HEK293 (cell line): ENCODE measurements at regions not wholly inside any gene's neighbourhood (a gene's known extent, or its start where the extent isn't known, plus 50 kb on each side); places are given as distances from the start of the nearest gene placed in this dataset.
A peak's percentile ranks its signal among the peaks of the same experiment; 100 is the strongest.

Experiments
- CTCF ChIA-PET: fragments of 350-600 bp; formaldehyde crosslinking; extraction: SDS; loops from one replicate; lab custom pipeline; 2021; ENCODE audit warnings: antibody characterized with exemption; lab: Yijun Ruan, JAX
- POLR2A ChIA-PET: fragments of 300-600 bp; formaldehyde crosslinking; extraction: SDS; loops from one replicate; lab custom pipeline; 2020; ENCODE audit warnings: antibody characterized with exemption, inconsistent platforms; lab: Yijun Ruan, JAX
- H3K27ac ChIP-seq: fragments of 200-500 bp; sonication (Bioruptor generic); 2 replicates; pipeline ENCODE4 v1.5.1; 2014; ENCODE audit warnings: low read depth, low read length, control low read depth, inconsistent platforms; ENCODE audit errors: extremely low read depth
- H3K36me3 ChIP-seq, 2 experiments: fragments of 200-500 bp in 1 of 2; sonication (Bioruptor generic) in 1 of 2; 1 replicate in 1 of 2; 2 replicates in 1 of 2; pipeline ENCODE4 v1.5.1; 2014 to 2017; ENCODE audit warnings: inconsistent platforms in 2 of 2, low read length in 2 of 2; ENCODE audit not compliant: control insufficient read depth in 2 of 2, insufficient read depth in 1 of 2
- H3K4me1 ChIP-seq: fragments of 200-500 bp; sonication (Bioruptor generic); 2 replicates; pipeline ENCODE4 v1.5.1; 2014; ENCODE audit warnings: mild to moderate bottlenecking, low read length, inconsistent platforms; ENCODE audit not compliant: control insufficient read depth, insufficient read depth
- H3K4me3 ChIP-seq: 2 replicates; pipeline ENCODE4 v1.5.1; 2011; ENCODE audit warnings: low read depth, mild to moderate bottlenecking, control low read depth, low read length, moderate library complexity
- H3K9me3 ChIP-seq: fragments of 200-500 bp; sonication (Bioruptor generic); 2 replicates; pipeline ENCODE4 v1.5.1; 2014; ENCODE audit warnings: low read depth, low read length, inconsistent platforms; ENCODE audit not compliant: control insufficient read depth, insufficient read depth
- SP3 ChIP-seq: fragments of 450-650 bp; formaldehyde crosslinking; IDR thresholded peaks from 2 replicates; pipeline ENCODE4 v1.5.1; 2016; ENCODE audit warnings: missing biosample characterization, missing genetic modification characterization
- ZBTB44 ChIP-seq: fragments of 450-650 bp; IDR thresholded peaks from 2 replicates; pipeline ENCODE4 v1.5.1; 2018; ENCODE audit warnings: missing biosample characterization, mild to moderate bottlenecking, missing genetic modification characterization
- ZNF148 ChIP-seq: fragments of 450-650 bp; formaldehyde crosslinking; IDR thresholded peaks from 2 replicates; pipeline ENCODE4 v1.5.0; 2017; ENCODE audit warnings: missing biosample characterization, missing genetic modification characterization, borderline replicate concordance
- ZNF518A ChIP-seq: fragments of 450-650 bp; formaldehyde crosslinking; conservative IDR thresholded peaks from 2 replicates; pipeline ENCODE4 v1.5.1; 2016; ENCODE audit warnings: low read depth, missing biosample characterization, missing genetic modification characterization
- ZNF747 ChIP-seq: fragments of 450-650 bp; formaldehyde crosslinking; IDR thresholded peaks from 2 replicates; pipeline ENCODE4 v1.5.1; 2016; ENCODE audit warnings: missing biosample characterization, missing genetic modification characterization
- TF ChIP-seq, protein P1 (sequence below): fragments of 450-650 bp; formaldehyde crosslinking; IDR thresholded peaks from 2 replicates; pipeline ENCODE4 v1.5.1; 2016; ENCODE audit warnings: missing biosample characterization, missing genetic modification characterization, low read depth
- TF ChIP-seq, protein P2 (sequence below): fragments of 450-650 bp; formaldehyde crosslinking; IDR thresholded peaks from 2 replicates; pipeline ENCODE4 v1.5.1; 2016; ENCODE audit warnings: missing biosample characterization, missing genetic modification characterization

DNA sequence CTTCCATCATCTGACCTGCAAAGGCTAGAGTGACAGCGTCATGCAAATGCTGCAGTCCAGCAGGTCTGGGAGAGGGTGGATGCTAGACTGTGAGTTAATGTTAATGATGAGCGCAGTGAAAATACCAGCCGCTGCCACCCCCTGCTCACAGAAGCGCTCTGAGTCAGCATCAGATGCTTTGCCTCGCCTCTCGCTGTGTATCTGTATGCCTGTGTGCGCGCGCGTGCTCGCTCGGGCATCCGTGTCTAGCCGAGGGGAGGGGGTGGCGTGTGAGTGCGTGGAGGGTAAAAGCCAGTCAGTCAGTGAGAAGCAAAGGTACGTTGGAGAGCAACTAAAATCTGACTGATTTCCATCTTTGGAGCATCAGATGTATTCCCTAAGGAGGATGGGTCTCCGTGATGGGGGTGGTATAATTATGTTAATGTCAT, 858.7 kb downstream of the USP25 start (continued):
- TF ChIP-seq, protein P1, sequence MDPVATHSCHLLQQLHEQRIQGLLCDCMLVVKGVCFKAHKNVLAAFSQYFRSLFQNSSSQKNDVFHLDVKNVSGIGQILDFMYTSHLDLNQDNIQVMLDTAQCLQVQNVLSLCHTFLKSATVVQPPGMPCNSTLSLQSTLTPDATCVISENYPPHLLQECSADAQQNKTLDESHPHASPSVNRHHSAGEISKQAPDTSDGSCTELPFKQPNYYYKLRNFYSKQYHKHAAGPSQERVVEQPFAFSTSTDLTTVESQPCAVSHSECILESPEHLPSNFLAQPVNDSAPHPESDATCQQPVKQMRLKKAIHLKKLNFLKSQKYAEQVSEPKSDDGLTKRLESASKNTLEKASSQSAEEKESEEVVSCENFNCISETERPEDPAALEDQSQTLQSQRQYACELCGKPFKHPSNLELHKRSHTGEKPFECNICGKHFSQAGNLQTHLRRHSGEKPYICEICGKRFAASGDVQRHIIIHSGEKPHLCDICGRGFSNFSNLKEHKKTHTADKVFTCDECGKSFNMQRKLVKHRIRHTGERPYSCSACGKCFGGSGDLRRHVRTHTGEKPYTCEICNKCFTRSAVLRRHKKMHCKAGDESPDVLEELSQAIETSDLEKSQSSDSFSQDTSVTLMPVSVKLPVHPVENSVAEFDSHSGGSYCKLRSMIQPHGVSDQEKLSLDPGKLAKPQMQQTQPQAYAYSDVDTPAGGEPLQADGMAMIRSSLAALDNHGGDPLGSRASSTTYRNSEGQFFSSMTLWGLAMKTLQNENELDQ, result no peak

GRCh38 chr21:16589006-16589898, 859.5 kb downstream of the USP25 start:
- Histone ChIP-seq H3K4me1 (peaks cover 9% of the 10 kb centered on the region), H3K36me3 (no peaks in the 10 kb centered on the region), H3K27ac (peak overlapping the region; percentile 38; the same call in 1 of the 2 replicates), H3K9me3 (no peaks in the 10 kb centered on the region), H3K4me3 (no peak overlapping the region)
- TF ChIP-seq ZNF518A (tag by site-specific recombination), result no peak
- no peak for TF ChIP-seq SP3 (tag by site-specific recombination)
- no peak for TF ChIP-seq ZNF747
- TF ChIP-seq ZNF148, result no peak
- TF ChIP-seq, protein P2, sequence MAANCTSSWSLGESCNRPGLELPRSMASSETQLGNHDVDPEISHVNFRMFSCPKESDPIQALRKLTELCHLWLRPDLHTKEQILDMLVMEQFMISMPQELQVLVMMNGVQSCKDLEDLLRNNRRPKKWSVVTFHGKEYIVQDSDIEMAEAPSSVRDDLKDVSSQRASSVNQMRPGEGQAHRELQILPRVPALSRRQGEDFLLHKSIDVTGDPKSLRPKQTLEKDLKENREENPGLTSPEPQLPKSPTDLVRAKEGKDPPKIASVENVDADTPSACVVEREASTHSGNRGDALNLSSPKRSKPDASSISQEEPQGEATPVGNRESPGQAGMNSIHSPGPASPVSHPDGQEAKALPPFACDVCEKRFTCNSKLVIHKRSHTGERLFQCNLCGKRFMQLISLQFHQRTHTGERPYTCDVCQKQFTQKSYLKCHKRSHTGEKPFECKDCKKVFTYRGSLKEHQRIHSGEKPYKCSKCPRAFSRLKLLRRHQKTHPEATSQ (tag by site-specific recombination), result no peak
- no peak for TF ChIP-seq ZBTB44
- POLR2A ChIA-PET, result no interaction called here
- CTCF ChIA-PET, result interaction anchor here (0.5 to 0.6 kb wide), 2 partner anchors 159 to 539 kb away, joined by 3 to 4 read pairs; no protein-coding TSS in a partner anchor
